CD4-positive, alpha-beta memory T cell (primary cell): ENCODE measurements at regions not wholly inside any gene's neighbourhood (a gene's known extent, or its start where the extent isn't known, plus 50 kb on each side); places are given as distances from the start of the nearest gene placed in this dataset.
"Not testable (repeated sequence)": the region's sequence is repeated elsewhere in the genome, so short reads cannot be mapped to it uniquely, and the experiment has no call there.

ENCODE experiments used
- CTCF ChIA-PET: fragments of 350-600 bp; sonication (Branson Sonifier 250); formaldehyde crosslinking; loops from one replicate; lab custom pipeline; 2021; ENCODE audit warnings: inconsistent platforms; ENCODE audit not compliant: partially characterized antibody; lab: Charles Lee
- POLR2A ChIA-PET: fragments of 350-600 bp; sonication (Branson Sonifier 250); formaldehyde crosslinking; loops from one replicate; lab custom pipeline; 2021; ENCODE audit not compliant: partially characterized antibody; lab: Charles Lee
- DNase-seq, 5 donors: peaks; one replicate each; pipeline versions ENCODE4 v3.0.0 to v3.0.0-alpha.2; 2020 to 2022; ENCODE audit warnings: mixed read lengths in 1 of 5
- H3K27ac ChIP-seq: one replicate; pipeline ENCODE4 v1.7.0; 2013; ENCODE audit warnings: low read depth, low read length
- H3K27me3 ChIP-seq: 2 replicates; pipeline ENCODE4 v1.7.0; 2013; ENCODE audit warnings: mild to moderate bottlenecking, low read length, moderate library complexity; ENCODE audit not compliant: insufficient read depth
- H3K36me3 ChIP-seq: 2 replicates; pipeline ENCODE4 v1.7.0; 2013; ENCODE audit warnings: mild to moderate bottlenecking, low read length, moderate library complexity; ENCODE audit not compliant: insufficient read depth
- H3K4me1 ChIP-seq: 2 replicates; pipeline ENCODE4 v1.7.0; 2013; ENCODE audit warnings: mild to moderate bottlenecking, low read length, moderate library complexity; ENCODE audit not compliant: insufficient read depth
- H3K4me3 ChIP-seq, 2 donors: one replicate each; pipeline ENCODE4 v1.7.0; 2013; ENCODE audit warnings: low read length in 2 of 2, mild to moderate bottlenecking in 1 of 2
- H3K9me3 ChIP-seq, 2 donors: one replicate each; pipeline ENCODE4 v1.7.0; 2013; ENCODE audit warnings: low read length in 2 of 2, control low read depth in 1 of 2; ENCODE audit not compliant: control insufficient read depth in 1 of 2
- H3K27ac Mint-ChIP-seq, 7 donors: one replicate each; pipeline ENCODE4 v1.8.0; 2020 to 2021; ENCODE audit warnings: mixed read lengths in 7 of 7, mild to moderate bottlenecking in 6 of 7, inconsistent platforms in 3 of 7, moderate library complexity in 3 of 7
- H3K27me3 Mint-ChIP-seq, 2 donors: one replicate each; pipeline ENCODE4 v1.8.0; 2020 to 2021; ENCODE audit warnings: mixed read lengths in 2 of 2
- H3K36me3 Mint-ChIP-seq, 2 donors: one replicate each; pipeline ENCODE4 v1.8.0; 2020 to 2021; ENCODE audit warnings: mixed read lengths in 2 of 2, inconsistent platforms in 1 of 2, mild to moderate bottlenecking in 1 of 2
- H3K4me1 Mint-ChIP-seq, 4 donors: one replicate each; pipeline ENCODE4 v1.8.0; 2020 to 2021; ENCODE audit warnings: mixed read lengths in 4 of 4, mild to moderate bottlenecking in 1 of 4
- H3K4me3 Mint-ChIP-seq, 8 donors: one replicate each; pipeline ENCODE4 v1.8.0; 2020 to 2021; ENCODE audit warnings: mixed read lengths in 8 of 8, mild to moderate bottlenecking in 7 of 8, moderate library complexity in 6 of 8, inconsistent platforms in 3 of 8
- H3K9me3 Mint-ChIP-seq, 8 donors: one replicate each; pipeline ENCODE4 v1.8.0; 2020 to 2021; ENCODE audit warnings: mixed read lengths in 8 of 8, mild to moderate bottlenecking in 5 of 8, inconsistent platforms in 3 of 8, moderate library complexity in 1 of 8
- intact Hi-C: fragments of 100-400 bp; cut with micrococcal nuclease; formaldehyde crosslinking; loops from one replicate; pipeline ENCODE4 v1.15.1; 2023

DNA sequence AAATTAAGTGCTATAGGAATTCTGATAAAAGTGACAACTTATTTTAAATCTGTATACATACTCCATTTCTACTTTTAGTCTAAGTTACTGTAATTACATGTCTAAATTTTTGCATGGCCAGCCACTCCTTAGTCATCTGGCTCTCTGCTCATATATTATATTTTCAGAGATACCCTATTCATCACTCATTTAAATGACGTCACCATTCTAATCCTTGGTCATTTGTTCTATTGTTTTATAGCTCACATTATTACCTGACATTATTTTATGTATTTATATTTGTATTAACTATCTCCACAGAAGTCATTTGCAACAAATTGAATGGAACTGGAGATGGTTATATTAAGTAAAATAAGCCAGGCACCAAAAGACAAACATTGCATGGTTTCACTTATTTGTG is 179.6 kb upstream of the CXorf51A start:
- no peak overlapping the region for H3K4me3 ChIP-seq
- H3K4me1 Mint-ChIP-seq: no peaks in the 10 kb centered on the region

DNA sequence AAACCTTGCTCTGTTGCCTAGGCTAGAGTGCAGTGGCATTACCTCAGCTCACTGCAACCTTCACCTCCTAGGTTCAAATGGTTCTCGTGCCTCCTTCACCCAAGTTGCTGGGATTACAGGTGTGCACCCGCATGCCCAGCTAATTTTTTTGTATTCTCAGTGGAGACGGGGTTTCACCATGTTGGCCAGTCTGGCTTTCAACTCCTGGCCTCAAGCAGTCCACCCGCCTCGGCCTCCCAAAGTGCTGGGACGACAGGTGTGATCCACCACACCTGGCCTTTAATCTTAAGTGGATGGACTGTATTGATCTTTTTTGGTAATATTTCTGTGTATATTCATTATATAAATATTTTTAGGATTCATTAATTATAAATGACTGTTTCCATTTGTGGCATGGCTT is 158.7 kb upstream of the CXorf51A start:
- Mint-ChIP-seq H3K9me3 (peaks cover 0 to 4% (median 0%) of the 10 kb centered on the region in 8 donors), H3K36me3 (no peaks in the 10 kb centered on the region), H3K27ac (no peak overlapping the region), H3K4me1 (no peaks in the 10 kb centered on the region), H3K27me3 (no peaks in the 10 kb centered on the region), H3K4me3 (no peak overlapping the region)
- Histone ChIP-seq H3K9me3 (no peaks in the 10 kb centered on the region), H3K36me3 (no peaks in the 10 kb centered on the region), H3K4me1 (no peaks in the 10 kb centered on the region), H3K27me3 (no peaks in the 10 kb centered on the region), H3K27ac (no peak overlapping the region), H3K4me3 (no peak overlapping the region)
- ChIA-PET CTCF (no interaction called here), POLR2A (no interaction called here)
- no peak for DNase-seq
- intact Hi-C loops: no loop called here

More for the DNA sequence above, 179.6 kb upstream of the CXorf51A start:
- H3K4me3 Mint-ChIP-seq: no peak overlapping the region
- DNase-seq: no peak
- H3K36me3 Mint-ChIP-seq: no peaks in the 10 kb centered on the region
- peaks cover 0 to under 1% (median 0%) of the 10 kb centered on the region in 8 donors for H3K9me3 Mint-ChIP-seq
- H3K27ac Mint-ChIP-seq: no peak overlapping the region
- H3K27me3 ChIP-seq: no peaks in the 10 kb centered on the region
- H3K27ac ChIP-seq: no peak overlapping the region
- CTCF ChIA-PET: no interaction called here
- no peaks in the 10 kb centered on the region for H3K4me1 ChIP-seq
- H3K27me3 Mint-ChIP-seq: no peaks in the 10 kb centered on the region
- H3K36me3 ChIP-seq: no peaks in the 10 kb centered on the region
- no peaks in the 10 kb centered on the region for H3K9me3 ChIP-seq
- intact Hi-C loops: no loop called here
- POLR2A ChIA-PET: no interaction called here

DNA sequence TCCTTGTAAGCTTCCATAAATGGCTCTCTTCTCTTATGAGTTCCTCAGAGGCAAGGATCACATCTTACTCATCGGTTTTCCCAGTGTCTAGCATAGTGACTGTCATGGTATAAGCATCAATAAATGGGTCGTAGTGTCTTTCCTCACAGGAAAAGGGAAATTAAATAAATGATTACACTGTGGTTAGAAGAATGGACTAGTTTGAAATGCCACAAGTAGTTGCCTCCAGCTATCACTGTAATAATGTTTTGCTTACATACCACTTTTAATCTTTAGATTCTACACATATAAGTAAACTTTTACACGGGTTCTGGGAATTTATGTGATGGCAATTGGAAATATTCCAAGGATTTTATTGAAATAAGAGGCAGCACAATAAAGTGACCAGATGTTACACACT is 152.8 kb upstream of the CXorf51A start:
- intact Hi-C loops: no loop called here
- no peak overlapping the region for H3K4me3 Mint-ChIP-seq
- H3K9me3 Mint-ChIP-seq: peaks cover 0 to 10% (median 0%) of the 10 kb centered on the region in 8 donors
- Histone ChIP-seq H3K4me3 (no peak overlapping the region), H3K27ac (no peak overlapping the region), H3K4me1 (no peaks in the 10 kb centered on the region), H3K36me3 (no peaks in the 10 kb centered on the region), H3K27me3 (no peaks in the 10 kb centered on the region), H3K9me3 (no peaks in the 10 kb centered on the region)
- no peak overlapping the region for H3K27ac Mint-ChIP-seq
- CTCF ChIA-PET: no interaction called here
- H3K36me3 Mint-ChIP-seq: no peaks in the 10 kb centered on the region
- H3K27me3 Mint-ChIP-seq: no peaks in the 10 kb centered on the region
- no peaks in the 10 kb centered on the region for H3K4me1 Mint-ChIP-seq
- no peak for DNase-seq
- POLR2A ChIA-PET: no interaction called here

DNA sequence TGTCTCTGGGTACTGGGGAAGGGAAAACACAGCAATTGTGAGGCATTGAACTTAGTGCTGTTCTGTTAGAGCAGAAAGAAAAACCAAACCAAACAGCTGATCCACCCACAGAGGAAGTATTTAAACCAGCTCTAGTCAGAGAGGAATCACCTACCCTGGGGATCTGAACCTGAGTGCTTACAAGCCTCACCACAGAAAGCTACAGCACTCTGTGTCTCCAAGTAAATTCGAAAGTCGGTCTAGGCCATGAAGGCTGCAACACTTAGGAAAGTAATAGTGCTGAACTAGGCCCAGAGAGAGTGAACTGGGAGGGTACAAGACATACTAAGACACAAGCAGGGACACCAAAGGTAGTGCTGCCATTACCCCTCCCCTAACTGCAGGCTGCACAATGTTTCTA is 142.2 kb upstream of the CXorf51A start:
- Mint-ChIP-seq H3K4me1 (no peaks in the 10 kb centered on the region), H3K4me3 (no peak overlapping the region), H3K9me3 (peaks cover 0 to 16% (median 5%) of the 10 kb centered on the region in 8 donors), H3K36me3 (no peaks in the 10 kb centered on the region), H3K27ac (no peak overlapping the region), H3K27me3 (no peaks in the 10 kb centered on the region)
- intact Hi-C loops: no loop called here
- Histone ChIP-seq H3K4me3 (no peak overlapping the region), H3K27me3 (no peaks in the 10 kb centered on the region), H3K27ac (no peak overlapping the region), H3K36me3 (no peaks in the 10 kb centered on the region), H3K4me1 (no peaks in the 10 kb centered on the region), H3K9me3 (no peaks in the 10 kb centered on the region)
- DNase-seq: no peak
- POLR2A ChIA-PET: no interaction called here
- CTCF ChIA-PET: no interaction called here

DNA sequence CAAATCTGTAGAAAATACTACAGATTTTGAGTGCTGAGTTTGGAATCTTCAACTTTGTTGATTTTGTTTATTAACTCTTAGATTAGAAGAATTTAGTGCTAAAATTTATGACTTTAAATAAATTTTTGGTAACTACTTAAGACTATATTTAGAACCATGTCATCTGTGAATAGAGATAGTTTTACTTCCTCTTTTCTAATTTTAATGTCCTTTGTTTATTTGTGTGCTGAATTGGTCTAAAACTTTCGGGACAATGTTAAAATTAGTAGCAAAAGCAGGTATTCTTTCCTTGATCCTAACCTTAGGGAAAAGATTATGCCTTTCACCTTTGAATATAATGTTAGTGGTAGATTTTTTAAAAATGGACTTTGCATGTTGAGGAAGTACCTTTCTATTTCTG is 119.7 kb upstream of the CXorf51A start:
- ChIA-PET CTCF (no interaction called here), POLR2A (no interaction called here)
- Histone ChIP-seq H3K4me3 (no peak overlapping the region), H3K9me3 (no peaks in the 10 kb centered on the region), H3K4me1 (no peaks in the 10 kb centered on the region), H3K27me3 (no peaks in the 10 kb centered on the region), H3K27ac (no peak overlapping the region), H3K36me3 (no peaks in the 10 kb centered on the region)
- no peak for DNase-seq
- Mint-ChIP-seq H3K27ac (no peak overlapping the region), H3K4me3 (no peak overlapping the region), H3K36me3 (no peaks in the 10 kb centered on the region), H3K4me1 (no peaks in the 10 kb centered on the region), H3K27me3 (no peaks in the 10 kb centered on the region), H3K9me3 (peaks cover 0 to 7% (median 2%) of the 10 kb centered on the region in 8 donors)
- intact Hi-C loops: no loop called here

DNA sequence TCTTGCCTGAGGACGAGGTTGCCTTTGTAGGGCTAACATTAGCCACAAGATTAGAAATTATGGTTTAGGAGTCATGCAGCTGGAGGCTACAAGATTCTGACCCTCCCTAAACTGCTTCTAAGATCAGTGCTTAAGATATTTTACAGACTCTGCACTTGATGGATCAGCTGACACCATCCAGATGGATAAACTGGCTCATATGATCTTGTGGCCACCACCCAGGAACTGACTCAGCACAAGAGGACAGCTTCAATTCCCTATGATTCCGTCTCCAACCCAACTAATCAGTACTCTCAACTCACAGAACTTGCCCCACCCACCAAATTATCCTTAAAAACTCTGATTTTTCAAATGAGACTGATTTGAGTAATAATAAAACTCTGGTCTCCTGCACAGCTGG is 118.5 kb upstream of the CXorf51A start:
- POLR2A ChIA-PET, H3K9me3 Mint-ChIP-seq, H3K4me3 ChIP-seq, intact Hi-C loops, H3K27ac Mint-ChIP-seq, DNase-seq, H3K4me1 Mint-ChIP-seq, H3K27me3 Mint-ChIP-seq, H3K4me1 ChIP-seq, CTCF ChIA-PET, H3K36me3 Mint-ChIP-seq, H3K4me3 Mint-ChIP-seq, H3K27ac ChIP-seq, H3K9me3 ChIP-seq, H3K27me3 ChIP-seq, H3K36me3 ChIP-seq: not testable (repeated sequence)

DNA sequence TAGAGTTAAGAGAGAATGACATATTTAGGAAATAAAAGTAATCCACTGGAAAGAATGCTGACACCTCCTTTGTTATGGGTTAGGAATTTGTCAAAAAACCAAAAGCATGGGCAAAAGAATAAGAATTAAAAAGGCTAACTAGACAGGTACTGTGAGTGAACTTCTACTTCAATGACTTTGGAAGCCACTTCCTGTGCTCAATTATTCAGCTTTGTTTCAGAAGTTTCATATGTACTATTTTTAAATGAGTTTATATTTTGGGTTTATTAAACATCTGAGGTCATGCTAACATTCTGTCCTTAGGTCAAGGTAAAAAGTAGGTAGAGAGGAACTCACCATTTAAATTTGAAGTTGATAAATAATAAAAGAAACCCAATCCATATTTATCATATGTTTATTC is 106.7 kb upstream of the CXorf51A start:
- H3K9me3 Mint-ChIP-seq: peaks cover 0 to 8% (median 0%) of the 10 kb centered on the region in 8 donors
- H3K27me3 ChIP-seq: no peaks in the 10 kb centered on the region
- intact Hi-C loops: no loop called here
- no peaks in the 10 kb centered on the region for H3K4me1 Mint-ChIP-seq
- DNase-seq: no peak
- no peaks in the 10 kb centered on the region for H3K9me3 ChIP-seq
- no peaks in the 10 kb centered on the region for H3K4me1 ChIP-seq
- H3K27me3 Mint-ChIP-seq: no peaks in the 10 kb centered on the region
- no peaks in the 10 kb centered on the region for H3K36me3 Mint-ChIP-seq
- no peak overlapping the region for H3K27ac Mint-ChIP-seq
- ChIA-PET CTCF (no interaction called here), POLR2A (no interaction called here)
- no peak overlapping the region for H3K4me3 Mint-ChIP-seq
- no peaks in the 10 kb centered on the region for H3K36me3 ChIP-seq
- H3K4me3 ChIP-seq: no peak overlapping the region
- no peak overlapping the region for H3K27ac ChIP-seq
